K562 (cell line): ENCODE measurements at regions not wholly inside any gene's neighbourhood (a gene's known extent, or its start where the extent isn't known, plus 50 kb on each side); places are given as distances from the start of the nearest gene placed in this dataset.

Experiments used
- ATAC-seq: fragments of 200-7000 bp; cut with Tn5 transposase; 3 replicates; pipeline ENCODE4 v1.9.1; 2020; ENCODE audit warnings: moderate library complexity
- BruUV-seq: library from RNA; stranded (reverse); fragments of 400-500 nt; replicated peaks from 2 replicates; lab custom pipeline; 2021; lab: Mats Ljungman, UMichigan
- CTCF ChIA-PET: fragments of 300-600 bp; formaldehyde crosslinking; extraction: SDS; loops from one replicate; lab custom pipeline; 2021; ENCODE audit warnings: low intra/inter-chr PET ratio; lab: Yijun Ruan, JAX
- POLR2A ChIA-PET: fragments of 300-600, 350-650 bp; sonication (Branson Sonifier 250); formaldehyde crosslinking; extraction: SDS; loops from one replicate; lab custom pipeline; 2021; ENCODE audit warnings: antibody characterized with exemption, inconsistent platforms; lab: Yijun Ruan, JAX
- DNase-seq, 4 experiments: peaks; one replicate each; pipeline versions ENCODE4 v3.0.0 to v3.0.0-alpha.2; 2011 to 2018; ENCODE audit warnings: low spot score in 3 of 4, mixed read lengths in 3 of 4; ENCODE audit errors: extremely low read depth in 1 of 4
- FAIRE-seq: peaks from 2 replicates; lab custom pipeline; 2011; peaks lifted over from hg19 to GRCh38; lab: Jason Lieb, UNC
- H2AFZ ChIP-seq: 2 replicates; pipeline ENCODE4 v1.6.0; 2011; ENCODE audit warnings: low read depth, low read length, control low read depth, inconsistent platforms
- H3K27ac ChIP-seq: fragments of 200-600 bp; 3 replicates; pipeline ENCODE4 v1.8.0; 2011; ENCODE audit warnings: low read depth, mild to moderate bottlenecking, control low read depth, inconsistent platforms, low read length, moderate library complexity, mixed read lengths; ENCODE audit errors: extremely low read depth
- H3K27me3 ChIP-seq, 2 experiments: fragments of 300-600 bp in 1 of 2; 2 replicates in 1 of 2; 3 replicates in 1 of 2; pipeline versions ENCODE4 v1.6.0 to v1.8.0; 2011; ENCODE audit warnings: inconsistent platforms in 2 of 2, low read length in 2 of 2, mild to moderate bottlenecking in 1 of 2, mixed read lengths in 1 of 2, moderate library complexity in 1 of 2; ENCODE audit not compliant: control insufficient read depth in 2 of 2, insufficient read depth in 2 of 2
- H3K36me3 ChIP-seq: fragments of 300-600 bp; 3 replicates; pipeline ENCODE4 v1.8.0; 2011; ENCODE audit warnings: mild to moderate bottlenecking, low read length, inconsistent platforms; ENCODE audit not compliant: control insufficient read depth, insufficient read depth
- H3K4me1 ChIP-seq, 2 experiments: fragments of 200-600 bp in 1 of 2; replicated peaks in 1 of 2; 2 replicates in 1 of 2; 3 replicates in 1 of 2; pipeline versions ENCODE4 v1.5.1 to v1.8.0; 2011; ENCODE audit warnings: inconsistent platforms in 2 of 2, low read length in 2 of 2, mild to moderate bottlenecking in 1 of 2, mixed read lengths in 1 of 2, moderate library complexity in 1 of 2; ENCODE audit not compliant: control insufficient read depth in 2 of 2, insufficient read depth in 2 of 2
- H3K4me2 ChIP-seq: 2 replicates; pipeline ENCODE4 v1.6.1; 2011; ENCODE audit warnings: low read length, control low read depth, inconsistent platforms, mixed read lengths; ENCODE audit not compliant: insufficient read depth
- H3K4me3 ChIP-seq: fragments of 200-600 bp; sonication (generic), shearing (Covaris generic); 2 replicates; pipeline ENCODE4 v1.5.1; 2016; ENCODE audit warnings: control low read depth, inconsistent platforms
- H3K79me2 ChIP-seq: fragments of 200-600 bp; 3 replicates; pipeline ENCODE4 v1.8.0; 2011; ENCODE audit warnings: low read length, inconsistent platforms; ENCODE audit not compliant: control insufficient read depth, insufficient read depth
- H3K9ac ChIP-seq, 2 experiments: 2 replicates each; pipeline versions ENCODE4 v1.6.0 to v1.6.1; 2011; ENCODE audit warnings: low read depth in 2 of 2, low read length in 2 of 2, control low read depth in 1 of 2, inconsistent platforms in 1 of 2, mild to moderate bottlenecking in 1 of 2, mixed read lengths in 1 of 2; ENCODE audit not compliant: insufficient read depth in 1 of 2
- H3K9me1 ChIP-seq: one replicate; pipeline ENCODE4 v1.6.0; 2011; ENCODE audit warnings: inconsistent platforms, mild to moderate bottlenecking, low read length, moderate library complexity; ENCODE audit not compliant: control insufficient read depth, insufficient read depth
- H3K9me3 ChIP-seq: replicated peaks from 2 replicates; pipeline ENCODE4 v1.5.1; 2011; ENCODE audit warnings: low read depth, low read length, inconsistent platforms; ENCODE audit not compliant: control insufficient read depth, insufficient read depth
- H4K20me1 ChIP-seq: replicated peaks from 2 replicates; pipeline ENCODE4 v1.6.1; 2011; ENCODE audit warnings: low read length, inconsistent platforms, mixed read lengths; ENCODE audit not compliant: control insufficient read depth, insufficient read depth
- BMI1 ChIP-seq: fragments of 150-350 bp; IDR thresholded peaks from 2 replicates; pipeline ENCODE4 v1.6.1; 2014; ENCODE audit warnings: low read length
- ELF4 ChIP-seq: fragments of 450-650 bp; formaldehyde crosslinking; IDR thresholded peaks from 2 replicates; pipeline ENCODE4 v1.4.0; 2022; ENCODE audit warnings: missing genetic modification characterization
- FOXP4 ChIP-seq: sonication (generic); formaldehyde crosslinking; IDR thresholded peaks from 2 replicates; pipeline ENCODE4 v1.8.0; 2022; ENCODE audit warnings: mild to moderate bottlenecking, missing genetic modification reagents, borderline replicate concordance
- MAX ChIP-seq: sonication (generic); formaldehyde crosslinking; IDR thresholded peaks from 2 replicates; pipeline ENCODE4 v1.9.0; 2022; ENCODE audit warnings: mild to moderate bottlenecking, missing genetic modification reagents
- MBD1 ChIP-seq: fragments of 250-450 bp; sonication (Bioruptor Pico); IDR thresholded peaks from 2 replicates; pipeline ENCODE4 v1.8.0; 2022; ENCODE audit warnings: inconsistent platforms
- NBN ChIP-seq: fragments of 450-650 bp; IDR thresholded peaks from 2 replicates; pipeline ENCODE4 v1.6.1; 2016; ENCODE audit warnings: low read depth, mild to moderate bottlenecking
- PHF8 ChIP-seq: fragments of 200-600 bp; sonication (generic); IDR thresholded peaks from 2 replicates; pipeline ENCODE4 v1.6.1; 2012; ENCODE audit warnings: mixed run types, mild to moderate bottlenecking, inconsistent platforms, low read length, moderate library complexity, borderline replicate concordance
- POLR3A ChIP-seq: IDR thresholded peaks from 2 replicates; pipeline ENCODE4 v1.6.1; 2011; ENCODE audit warnings: borderline replicate concordance, mild to moderate bottlenecking, moderate library complexity; ENCODE audit not compliant: insufficient read length, insufficient read depth; ENCODE audit errors: extremely low read depth
- SRSF3 ChIP-seq: fragments of 200-400 bp; formaldehyde crosslinking; IDR thresholded peaks from 2 replicates; pipeline ENCODE4 v1.6.1; 2016; ENCODE audit warnings: mild to moderate bottlenecking, low read length, moderate library complexity; ENCODE audit not compliant: insufficient read depth
- XRCC5 ChIP-seq: fragments of 200-400 bp; formaldehyde crosslinking; IDR thresholded peaks from 2 replicates; pipeline ENCODE4 v1.6.1; 2017; ENCODE audit warnings: low read depth, mild to moderate bottlenecking, low read length
- YY1 ChIP-seq, 3 experiments: IDR thresholded peaks; 2 replicates each; pipeline ENCODE4 v1.6.1; 2011; ENCODE audit warnings: low read length in 2 of 3, mild to moderate bottlenecking in 2 of 3, moderate library complexity in 2 of 3, borderline replicate concordance in 1 of 3, control low read depth in 1 of 3, low read depth in 1 of 3; ENCODE audit not compliant: insufficient read depth in 3 of 3, insufficient replicate concordance in 2 of 3, control insufficient read depth in 1 of 3, insufficient read length in 1 of 3; ENCODE audit errors: extremely low read depth in 1 of 3
- ZNF316 ChIP-seq: fragments of 450-650 bp; IDR thresholded peaks from 2 replicates; pipeline ENCODE4 v1.6.1; 2016
- WGBS: fragments of 100-300 bp; shearing (Covaris generic); methylation state at CpG from one replicate; pipeline ENCODE4 v1.1.6; 2016; ENCODE audit warnings: low coverage, mixed read lengths; ENCODE audit not compliant: insufficient coverage; ENCODE audit errors: missing lambda C conversion rate; 5-methylcytosine and 5-hydroxymethylcytosine counted together
- in situ Hi-C: fragments of 300-500 bp; cut with MboI; formaldehyde crosslinking; loops from 4 replicates; pipeline ENCODE4 v1.15.0; 2018; ENCODE audit warnings: inconsistent platforms, mixed read lengths
- intact Hi-C: fragments of 100-400 bp; cut with micrococcal nuclease; formaldehyde crosslinking; loops from 2 replicates; pipeline ENCODE4 v1.14.2; 2022

- FAIRE-seq (no peak), ATAC-seq (no peak), DNase-seq (no peak)
- no peak for TF ChIP-seq NBN
- TF ChIP-seq SRSF3 = no peak
- no peak for TF ChIP-seq POLR3A
- no peak for TF ChIP-seq XRCC5
- Histone ChIP-seq H3K27ac (no peak overlapping the region), H3K9me1 (no peaks in the 10 kb centered on the region), H3K4me3 (no peak overlapping the region), H3K9ac (no peak overlapping the region), H3K4me2 (no peak overlapping the region), H2AFZ (no peak overlapping the region), H3K9me3 (no peaks in the 10 kb centered on the region), H3K79me2 (no peaks in the 10 kb centered on the region), H4K20me1 (no peaks in the 10 kb centered on the region), H3K36me3 (no peaks in the 10 kb centered on the region), H3K27me3 (no peaks in the 10 kb centered on the region), H3K4me1 (no peaks in the 10 kb centered on the region)
- in situ Hi-C loops (no loop called here), intact Hi-C loops (no loop called here)
- ChIA-PET CTCF (no interaction called here), POLR2A (no interaction called here)
- BruUV-seq = no TSS peak
- 4% methylated on average over 2 of the region's 2 CpGs for WGBS
These were observed 79.8 kb upstream of the NBEA start for GRCh38 chr13:34862311-34862710.

- intact Hi-C loops = no loop called here
- Histone ChIP-seq H3K79me2 (no peaks in the 10 kb centered on the region), H3K4me3 (no peak overlapping the region), H4K20me1 (no peaks in the 10 kb centered on the region), H3K27ac (no peak overlapping the region), H3K27me3 (no peaks in the 10 kb centered on the region), H2AFZ (no peak overlapping the region), H3K9me1 (no peaks in the 10 kb centered on the region), H3K9me3 (no peaks in the 10 kb centered on the region), H3K9ac (no peak overlapping the region), H3K4me2 (no peak overlapping the region), H3K4me1 (no peaks in the 10 kb centered on the region), H3K36me3 (no peaks in the 10 kb centered on the region)
- ATAC-seq (no peak), DNase-seq (no peak), FAIRE-seq (no peak)
- CTCF ChIA-PET = no interaction called here
- BruUV-seq = no TSS peak
- in situ Hi-C loops = no loop called here
- POLR2A ChIA-PET = no interaction called here
- WGBS = 0% methylated on average over 3 of the region's 3 CpGs
- no peak for TF ChIP-seq FOXP4 (CRISPR knock-in tag)
- no peak for TF ChIP-seq ELF4
- no peak for TF ChIP-seq BMI1
- TF ChIP-seq MBD1 (CRISPR knock-in tag) = no peak
- TF ChIP-seq ZNF316 = no peak
- TF ChIP-seq PHF8 = no peak
- no peak for TF ChIP-seq YY1 (IDR thresholded peaks at IDR 0.05; ENCODE audit: borderline replicate concordance in 1 of 3, control insufficient read depth in 1 of 3, extremely low read depth in 1 of 3, insufficient read depth in 3 of 3, insufficient read length in 1 of 3, insufficient replicate concordance in 2 of 3, low read depth in 1 of 3, low read length in 2 of 3)
- TF ChIP-seq MAX (CRISPR knock-in tag) = no peak
These were observed 79.4 kb upstream of the NBEA start for GRCh38 chr13:34862716-34863115.
